GM10266 (cell line): ENCODE measurements at regions not wholly inside any gene's neighbourhood (a gene's known extent, or its start where the extent isn't known, plus 50 kb on each side); places are given as distances from the start of the nearest gene placed in this dataset.

Source experiments
- DNase-seq: peaks from one replicate; pipeline ENCODE4 v3.0.0; 2012; ENCODE audit errors: extremely low spot score
- CTCF ChIP-seq: IDR thresholded peaks from 2 replicates; pipeline ENCODE4 v1.5.1; 2012; ENCODE audit warnings: mild to moderate bottlenecking, low read depth; ENCODE audit not compliant: control insufficient read depth, insufficient read depth; ENCODE audit errors: missing control alignments

- no peak for DNase-seq
- no peak for TF ChIP-seq CTCF
These were observed 1356.2 kb downstream of the MAT2B start for GRCh38 chr5:164861610-164862009.

- DNase-seq: no peak
- TF ChIP-seq CTCF: no peak
These were observed 1363.3 kb downstream of the MAT2B start for GRCh38 chr5:164868761-164869160.

- no peak for TF ChIP-seq CTCF
These were observed 1363.9 kb downstream of the MAT2B start for GRCh38 chr5:164869325-164869724.

DNA sequence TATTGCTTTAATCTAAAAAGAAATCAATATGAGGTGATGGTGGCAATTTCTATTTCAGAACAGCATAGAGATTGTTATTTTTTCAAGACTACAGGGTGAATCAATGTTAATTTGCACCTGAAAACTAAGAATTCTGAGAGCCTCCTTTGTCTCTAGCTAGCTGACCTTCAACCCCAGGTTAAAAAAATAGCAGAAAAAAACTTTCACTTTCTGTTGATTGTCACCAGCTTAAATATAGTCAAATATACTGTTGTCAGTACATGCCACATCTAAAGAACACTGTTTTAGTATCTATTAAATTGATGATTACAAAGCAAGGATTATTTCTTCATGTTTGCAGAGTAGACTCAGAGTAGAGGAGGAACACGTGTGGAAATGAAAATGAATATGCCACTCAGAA lies 1371.4 kb downstream of the MAT2B start:
- DNase-seq: no peak
- TF ChIP-seq CTCF: no peak

More at GRCh38 chr5:164869325-164869724, 1363.9 kb downstream of the MAT2B start:
- no peak for DNase-seq

- DNase-seq: no peak
- no peak for TF ChIP-seq CTCF
These were observed 1376.0 kb downstream of the MAT2B start for GRCh38 chr5:164881442-164881841.

- no peak for TF ChIP-seq CTCF
- DNase-seq: no peak
These were observed 1379.8 kb downstream of the MAT2B start for GRCh38 chr5:164885179-164885578.

DNA sequence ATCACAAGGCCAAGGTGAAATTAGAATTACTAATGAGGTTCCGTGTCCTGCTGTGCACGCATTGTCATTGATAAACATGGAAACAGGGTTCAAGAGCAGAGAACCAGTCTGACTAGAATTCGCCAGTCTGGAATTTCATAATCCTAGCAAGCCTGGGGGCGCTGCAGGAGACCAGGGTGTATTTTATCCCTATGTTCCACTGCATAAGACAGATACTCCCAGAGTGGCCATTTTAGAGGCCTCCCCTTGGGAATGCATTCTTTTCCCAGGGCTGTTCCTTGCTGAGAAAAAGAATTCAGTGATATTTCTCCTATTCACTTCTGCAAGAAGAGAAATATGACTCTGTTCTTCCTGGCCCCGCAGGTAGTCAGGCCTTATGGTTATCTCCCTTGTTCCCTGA lies 1387.7 kb downstream of the MAT2B start:
- DNase-seq: no peak
- TF ChIP-seq CTCF: no peak
